DOHH2 (cell line): ENCODE measurements at regions not wholly inside any gene's neighbourhood (a gene's known extent, or its start where the extent isn't known, plus 50 kb on each side); places are given as distances from the start of the nearest gene placed in this dataset.

ENCODE experiments used
- EZH2phosphoT487 ChIP-seq: fragments of 200-600 bp; sonication (generic); IDR thresholded peaks from 2 replicates; pipeline ENCODE4 v1.6.1; 2017; ENCODE audit warnings: borderline replicate concordance, mild to moderate bottlenecking, antibody characterized with exemption, low read length, moderate library complexity, mixed read lengths
- TF ChIP-seq, protein P1 (sequence below): fragments of 200-600 bp; sonication (generic); IDR thresholded peaks from one replicate; pipeline ENCODE4 v1.5.1; 2014; ENCODE audit warnings: antibody characterized with exemption, mild to moderate bottlenecking, low read depth, low read length; ENCODE audit not compliant: poor library complexity, severe bottlenecking

DNA sequence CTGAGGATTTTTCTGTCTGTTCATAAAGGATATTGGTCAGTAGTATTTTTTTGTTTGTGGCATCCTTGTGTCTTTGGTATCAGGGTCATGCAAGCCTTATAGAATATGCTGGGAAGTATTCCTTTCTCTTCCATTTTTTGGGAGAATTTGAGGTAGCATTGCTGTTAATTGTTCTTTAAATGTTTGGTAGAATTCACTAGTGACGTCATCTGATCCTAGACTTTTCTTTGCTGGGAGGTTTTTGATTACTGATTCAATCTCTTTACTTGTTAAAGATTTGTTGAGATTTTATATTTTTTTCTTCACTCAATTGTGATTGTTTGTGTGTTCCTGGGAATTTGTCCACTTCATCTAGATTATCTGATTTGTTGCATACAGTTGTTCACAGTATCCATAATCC, 234.4 kb upstream of the ATP6AP2 start:
- TF ChIP-seq, protein P1, sequence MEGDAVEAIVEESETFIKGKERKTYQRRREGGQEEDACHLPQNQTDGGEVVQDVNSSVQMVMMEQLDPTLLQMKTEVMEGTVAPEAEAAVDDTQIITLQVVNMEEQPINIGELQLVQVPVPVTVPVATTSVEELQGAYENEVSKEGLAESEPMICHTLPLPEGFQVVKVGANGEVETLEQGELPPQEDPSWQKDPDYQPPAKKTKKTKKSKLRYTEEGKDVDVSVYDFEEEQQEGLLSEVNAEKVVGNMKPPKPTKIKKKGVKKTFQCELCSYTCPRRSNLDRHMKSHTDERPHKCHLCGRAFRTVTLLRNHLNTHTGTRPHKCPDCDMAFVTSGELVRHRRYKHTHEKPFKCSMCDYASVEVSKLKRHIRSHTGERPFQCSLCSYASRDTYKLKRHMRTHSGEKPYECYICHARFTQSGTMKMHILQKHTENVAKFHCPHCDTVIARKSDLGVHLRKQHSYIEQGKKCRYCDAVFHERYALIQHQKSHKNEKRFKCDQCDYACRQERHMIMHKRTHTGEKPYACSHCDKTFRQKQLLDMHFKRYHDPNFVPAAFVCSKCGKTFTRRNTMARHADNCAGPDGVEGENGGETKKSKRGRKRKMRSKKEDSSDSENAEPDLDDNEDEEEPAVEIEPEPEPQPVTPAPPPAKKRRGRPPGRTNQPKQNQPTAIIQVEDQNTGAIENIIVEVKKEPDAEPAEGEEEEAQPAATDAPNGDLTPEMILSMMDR: no peak
- no peak for TF ChIP-seq EZH2phosphoT487
